ENCODE measurements at regions not wholly inside any gene's neighbourhood (a gene's known extent, or its start where the extent isn't known, plus 50 kb on each side); places are given as distances from the start of the nearest gene placed in this dataset.

- H3K27ac ChIP-seq (ENCODE audit: insufficient read length, low read depth, low read length), result no peak overlapping the region
- H3K79me1 ChIP-seq (ENCODE audit: insufficient read depth, low read depth, low read length, poor library complexity, severe bottlenecking), result no peaks in the 10 kb centered on the region
- H3K23ac ChIP-seq (ENCODE audit: insufficient read length, low read depth, low read length), result no peak overlapping the region
- H2BK5ac ChIP-seq (ENCODE audit: insufficient read length, low read length), result no peak overlapping the region
- no peak overlapping the region for H2AFZ ChIP-seq (ENCODE audit: low read length)
- no peaks in the 10 kb centered on the region for H3K79me2 ChIP-seq (ENCODE audit: insufficient read depth, low read length)
- no peak overlapping the region for H3T11ph ChIP-seq (ENCODE audit: low read length)
- H4K5ac ChIP-seq (ENCODE audit: insufficient read length, low read depth, low read length), result no peak overlapping the region
- H3K4me3 Mint-ChIP-seq, result no peak overlapping the region
- no peak for TF ChIP-seq CTCF (conservative IDR thresholded peaks at IDR 0.05)
- no peak overlapping the region for H4K8ac ChIP-seq (replicated peaks; ENCODE audit: insufficient read length, low read depth, low read length)
- no peak overlapping the region for H2AK5ac ChIP-seq (ENCODE audit: insufficient read length, low read length)
- no peak overlapping the region for H3K4me2 ChIP-seq (ENCODE audit: insufficient read depth, insufficient read length, low read length)
- H3K18ac ChIP-seq (ENCODE audit: insufficient read length, low read depth, low read length), result no peak overlapping the region
- DNase-seq, result no peak
- H3K56ac ChIP-seq (ENCODE audit: insufficient read length, low read depth, low read length), result no peak overlapping the region
- peaks cover 2% of the 10 kb centered on the region; the same call in 1 of the 2 replicates for H3K27me3 Mint-ChIP-seq (ENCODE audit: low read depth)
- no peak overlapping the region for H2BK20ac ChIP-seq (ENCODE audit: low read depth, low read length, poor library complexity, severe bottlenecking)
- H3K4me1 Mint-ChIP-seq, result peaks cover 4% of the 10 kb centered on the region in 2 experiments
- peaks cover 4% of the 10 kb centered on the region; the same call in 1 of the 2 replicates for H3K4me1 ChIP-seq (ENCODE audit: insufficient read depth, low read length)
- peaks cover 4 to 5% of the 10 kb centered on the region in 2 experiments for H3K9me3 Mint-ChIP-seq
- no peak overlapping the region for H2BK15ac ChIP-seq (ENCODE audit: low read depth, low read length)
- H3K14ac ChIP-seq (ENCODE audit: insufficient read depth, low read length), result no peak overlapping the region
- no peaks in the 10 kb centered on the region for H4K20me1 ChIP-seq (ENCODE audit: control insufficient read depth, insufficient read depth, insufficient read length)
- H3K27me3 ChIP-seq (ENCODE audit: insufficient read depth, low read length), result no peaks in the 10 kb centered on the region
- H3K9ac ChIP-seq (ENCODE audit: extremely low read depth, insufficient read length, low read length), result no peak overlapping the region
- no peaks in the 10 kb centered on the region for H3K9me3 ChIP-seq (ENCODE audit: control insufficient read depth, low read depth, low read length)
- no peak overlapping the region for H3K27ac Mint-ChIP-seq
- no peaks in the 10 kb centered on the region for H3K23me2 ChIP-seq (ENCODE audit: insufficient read length, low read depth, low read length, poor library complexity, severe bottlenecking)
- H2BK120ac ChIP-seq (ENCODE audit: low read depth, low read length, poor library complexity, severe bottlenecking), result no peak overlapping the region
- H4K91ac ChIP-seq (ENCODE audit: insufficient read length, low read depth, low read length), result no peak overlapping the region
- H3K4ac ChIP-seq (ENCODE audit: low read depth, low read length), result no peak overlapping the region
- no peaks in the 10 kb centered on the region; a peak in 2 of 7 replicates for H3K36me3 Mint-ChIP-seq (ENCODE audit: insufficient read depth in 1 of 3, low read depth in 3 of 3)
- H2BK12ac ChIP-seq (ENCODE audit: insufficient read length, low read depth, low read length), result no peak overlapping the region
Measured at GRCh38 chr5:60470881-60471280, 229.1 kb downstream of the DEPDC1B start.

Measured in H9 (cell line).